ENCODE measurements at regions not wholly inside any gene's neighbourhood (a gene's known extent, or its start where the extent isn't known, plus 50 kb on each side); places are given as distances from the start of the nearest gene placed in this dataset.

GRCh38 chr1:29829448-29830344 is 593.4 kb downstream of the PTPRU start:
- no peak overlapping the region for H3K4me2 ChIP-seq (ENCODE audit: low read depth, low read length, poor library complexity, severe bottlenecking)
- H3K27ac ChIP-seq (ENCODE audit: low read length) = no peak overlapping the region
- H3K4me3 ChIP-seq (ENCODE audit: low read length) = no peak overlapping the region
- H3K79me2 ChIP-seq (ENCODE audit: low read length) = no peaks in the 10 kb centered on the region
- no peaks in the 10 kb centered on the region for H3K9me2 ChIP-seq (replicated peaks; ENCODE audit: insufficient read depth, low read length)
- no peaks in the 10 kb centered on the region for H3K27me3 ChIP-seq (ENCODE audit: low read length)
- DNase-seq = no peak
- H2AFZ ChIP-seq (ENCODE audit: low read length) = no peak overlapping the region
- H3K36me3 ChIP-seq (ENCODE audit: insufficient read depth, low read length) = no peaks in the 10 kb centered on the region
- H3K9me3 ChIP-seq (ENCODE audit: low read length) = no peaks in the 10 kb centered on the region
- H4K20me1 ChIP-seq (ENCODE audit: insufficient read depth, low read depth, low read length) = no peaks in the 10 kb centered on the region
- H3K9ac ChIP-seq (ENCODE audit: low read length) = no peak overlapping the region
- H3K4me1 ChIP-seq (ENCODE audit: low read length) = no peaks in the 10 kb centered on the region

GRCh38 chr1:29828526-29829447 is 592.5 kb downstream of the PTPRU start:
- H3K4me3 ChIP-seq (ENCODE audit: low read length) = no peak overlapping the region
- H2AFZ ChIP-seq (ENCODE audit: low read length) = no peak overlapping the region
- no peak overlapping the region for H3K27ac ChIP-seq (ENCODE audit: low read length)
- no peak overlapping the region for H3K4me2 ChIP-seq (ENCODE audit: low read depth, low read length, poor library complexity, severe bottlenecking)
- H3K4me1 ChIP-seq (ENCODE audit: low read length) = no peaks in the 10 kb centered on the region
- H3K27me3 ChIP-seq (ENCODE audit: low read length) = no peaks in the 10 kb centered on the region
- no peak overlapping the region for H3K9ac ChIP-seq (ENCODE audit: low read length)
- no peaks in the 10 kb centered on the region for H3K9me2 ChIP-seq (replicated peaks; ENCODE audit: insufficient read depth, low read length)
- no peaks in the 10 kb centered on the region for H4K20me1 ChIP-seq (ENCODE audit: insufficient read depth, low read depth, low read length)
- DNase-seq = no peak
- no peaks in the 10 kb centered on the region for H3K79me2 ChIP-seq (ENCODE audit: low read length)
- no peaks in the 10 kb centered on the region for H3K9me3 ChIP-seq (ENCODE audit: low read length)
- no peaks in the 10 kb centered on the region for H3K36me3 ChIP-seq (ENCODE audit: insufficient read depth, low read length)

GRCh38 chr1:29827801-29828525 is 591.6 kb downstream of the PTPRU start:
- no peaks in the 10 kb centered on the region for H3K36me3 ChIP-seq (ENCODE audit: insufficient read depth, low read length)
- no peaks in the 10 kb centered on the region for H3K4me1 ChIP-seq (ENCODE audit: low read length)
- H4K20me1 ChIP-seq (ENCODE audit: insufficient read depth, low read depth, low read length) = no peaks in the 10 kb centered on the region
- no peak overlapping the region for H2AFZ ChIP-seq (ENCODE audit: low read length)
- H3K9me2 ChIP-seq (replicated peaks; ENCODE audit: insufficient read depth, low read length) = no peaks in the 10 kb centered on the region
- H3K4me2 ChIP-seq (ENCODE audit: low read depth, low read length, poor library complexity, severe bottlenecking) = no peak overlapping the region
- H3K27me3 ChIP-seq (ENCODE audit: low read length) = no peaks in the 10 kb centered on the region
- no peak overlapping the region for H3K9ac ChIP-seq (ENCODE audit: low read length)
- H3K9me3 ChIP-seq (ENCODE audit: low read length) = no peaks in the 10 kb centered on the region
- no peaks in the 10 kb centered on the region for H3K79me2 ChIP-seq (ENCODE audit: low read length)
- H3K4me3 ChIP-seq (ENCODE audit: low read length) = no peak overlapping the region
- no peak for DNase-seq
- no peak overlapping the region for H3K27ac ChIP-seq (ENCODE audit: low read length)

GRCh38 chr1:29827237-29827750 is 591.0 kb downstream of the PTPRU start:
- no peak overlapping the region for H2AFZ ChIP-seq (ENCODE audit: low read length)
- no peak overlapping the region for H3K27ac ChIP-seq (ENCODE audit: low read length)
- no peaks in the 10 kb centered on the region for H4K20me1 ChIP-seq (ENCODE audit: insufficient read depth, low read depth, low read length)
- H3K9me3 ChIP-seq (ENCODE audit: low read length) = no peaks in the 10 kb centered on the region
- H3K9ac ChIP-seq (ENCODE audit: low read length) = no peak overlapping the region
- H3K4me3 ChIP-seq (ENCODE audit: low read length) = no peak overlapping the region
- H3K4me1 ChIP-seq (ENCODE audit: low read length) = no peaks in the 10 kb centered on the region
- no peak overlapping the region for H3K4me2 ChIP-seq (ENCODE audit: low read depth, low read length, poor library complexity, severe bottlenecking)
- H3K36me3 ChIP-seq (ENCODE audit: insufficient read depth, low read length) = no peaks in the 10 kb centered on the region
- H3K27me3 ChIP-seq (ENCODE audit: low read length) = no peaks in the 10 kb centered on the region
- no peaks in the 10 kb centered on the region for H3K9me2 ChIP-seq (replicated peaks; ENCODE audit: insufficient read depth, low read length)
- no peaks in the 10 kb centered on the region for H3K79me2 ChIP-seq (ENCODE audit: low read length)
- DNase-seq = no peak

- Histone ChIP-seq H3K4me1 (ENCODE audit: low read length) (no peaks in the 10 kb centered on the region), H3K4me2 (ENCODE audit: low read depth, low read length, poor library complexity, severe bottlenecking) (no peak overlapping the region), H3K9ac (ENCODE audit: low read length) (no peak overlapping the region), H3K27me3 (ENCODE audit: low read length) (no peaks in the 10 kb centered on the region), H3K9me2 (replicated peaks; ENCODE audit: insufficient read depth, low read length) (no peaks in the 10 kb centered on the region), H3K79me2 (ENCODE audit: low read length) (no peaks in the 10 kb centered on the region), H4K20me1 (ENCODE audit: insufficient read depth, low read depth, low read length) (no peaks in the 10 kb centered on the region), H2AFZ (ENCODE audit: low read length) (no peak overlapping the region), H3K9me3 (ENCODE audit: low read length) (no peaks in the 10 kb centered on the region), H3K27ac (ENCODE audit: low read length) (no peak overlapping the region), H3K4me3 (ENCODE audit: low read length) (no peak overlapping the region), H3K36me3 (ENCODE audit: insufficient read depth, low read length) (no peaks in the 10 kb centered on the region)
- no peak for DNase-seq
Observed at GRCh38 chr1:29826646-29827045, 590.3 kb downstream of the PTPRU start.

GRCh38 chr1:29825941-29826415 is 589.7 kb downstream of the PTPRU start:
- Histone ChIP-seq H3K9me2 (replicated peaks; ENCODE audit: insufficient read depth, low read length) (no peaks in the 10 kb centered on the region), H3K27me3 (ENCODE audit: low read length) (no peaks in the 10 kb centered on the region), H2AFZ (ENCODE audit: low read length) (no peak overlapping the region), H3K4me2 (ENCODE audit: low read depth, low read length, poor library complexity, severe bottlenecking) (no peak overlapping the region), H3K36me3 (ENCODE audit: insufficient read depth, low read length) (no peaks in the 10 kb centered on the region), H3K27ac (ENCODE audit: low read length) (no peak overlapping the region), H3K9ac (ENCODE audit: low read length) (no peak overlapping the region), H3K9me3 (ENCODE audit: low read length) (no peaks in the 10 kb centered on the region), H3K79me2 (ENCODE audit: low read length) (no peaks in the 10 kb centered on the region), H3K4me1 (ENCODE audit: low read length) (no peaks in the 10 kb centered on the region), H3K4me3 (ENCODE audit: low read length) (no peak overlapping the region), H4K20me1 (ENCODE audit: insufficient read depth, low read depth, low read length) (no peaks in the 10 kb centered on the region)
- no peak for DNase-seq

- Histone ChIP-seq H3K4me2 (ENCODE audit: low read depth, low read length, poor library complexity, severe bottlenecking) (no peak overlapping the region), H2AFZ (ENCODE audit: low read length) (no peak overlapping the region), H3K9ac (ENCODE audit: low read length) (no peak overlapping the region), H3K4me3 (ENCODE audit: low read length) (no peak overlapping the region), H3K9me3 (ENCODE audit: low read length) (no peaks in the 10 kb centered on the region), H3K27me3 (ENCODE audit: low read length) (no peaks in the 10 kb centered on the region), H3K9me2 (replicated peaks; ENCODE audit: insufficient read depth, low read length) (no peaks in the 10 kb centered on the region), H4K20me1 (ENCODE audit: insufficient read depth, low read depth, low read length) (no peaks in the 10 kb centered on the region), H3K27ac (ENCODE audit: low read length) (no peak overlapping the region), H3K4me1 (ENCODE audit: low read length) (no peaks in the 10 kb centered on the region), H3K36me3 (ENCODE audit: insufficient read depth, low read length) (no peaks in the 10 kb centered on the region), H3K79me2 (ENCODE audit: low read length) (no peaks in the 10 kb centered on the region)
- no peak for DNase-seq
Observed at GRCh38 chr1:29825274-29825940, 589.1 kb downstream of the PTPRU start.
